Keratinocyte (primary cell): ENCODE measurements at regions not wholly inside any gene's neighbourhood (a gene's known extent, or its start where the extent isn't known, plus 50 kb on each side); places are given as distances from the start of the nearest gene placed in this dataset.
"Not testable (repeated sequence)": the region's sequence is repeated elsewhere in the genome, so short reads cannot be mapped to it uniquely, and the experiment has no call there.

ENCODE experiments used
- DNase-seq: peaks from one replicate; pipeline ENCODE4 v3.0.0-alpha.2; 2011; ENCODE audit warnings: low read depth, missing footprints, low spot score
- FAIRE-seq: peaks from 2 replicates; lab custom pipeline; 2011; peaks lifted over from hg19 to GRCh38; lab: Jason Lieb, UNC
- H2AFZ ChIP-seq: 2 replicates; pipeline ENCODE4 v1.6.0; 2012; ENCODE audit warnings: low read length, control low read depth, inconsistent platforms; ENCODE audit not compliant: control insufficient read depth
- H3K27ac ChIP-seq: 2 replicates; pipeline ENCODE4 v1.5.1; 2011; ENCODE audit warnings: low read length; ENCODE audit not compliant: control insufficient read depth, insufficient read depth
- H3K27me3 ChIP-seq: 3 replicates; pipeline ENCODE4 v1.6.0; 2011; ENCODE audit warnings: low read length; ENCODE audit not compliant: control insufficient read depth, insufficient read depth; ENCODE audit errors: extremely low read depth
- H3K36me3 ChIP-seq, 2 experiments: 2 replicates in 1 of 2; 3 replicates in 1 of 2; pipeline ENCODE4 v1.5.1; 2011; ENCODE audit warnings: low read length in 2 of 2, mild to moderate bottlenecking in 1 of 2; ENCODE audit not compliant: control insufficient read depth in 2 of 2, insufficient read depth in 2 of 2; ENCODE audit errors: extremely low read depth in 1 of 2
- H3K4me1 ChIP-seq: 3 replicates; pipeline ENCODE4 v1.5.1; 2011; ENCODE audit warnings: low read length; ENCODE audit not compliant: control insufficient read depth, insufficient read depth; ENCODE audit errors: extremely low read depth
- H3K4me2 ChIP-seq: 3 replicates; pipeline ENCODE4 v1.6.0; 2011; ENCODE audit warnings: low read depth, low read length; ENCODE audit not compliant: control insufficient read depth, insufficient read depth; ENCODE audit errors: extremely low read depth
- H3K4me3 ChIP-seq, 3 experiments: fragments of 200-600 bp in 1 of 3; sonication (generic) in 1 of 3; 2 replicates in 2 of 3; 3 replicates in 1 of 3; pipeline ENCODE4 v1.5.1; 2011 to 2016; ENCODE audit warnings: low read length in 3 of 3, mild to moderate bottlenecking in 3 of 3, control low read depth in 2 of 3, inconsistent platforms in 1 of 3, low read depth in 1 of 3, mixed read lengths in 1 of 3, mixed run types in 1 of 3, moderate library complexity in 1 of 3; ENCODE audit not compliant: control insufficient read depth in 2 of 3, insufficient read depth in 2 of 3; ENCODE audit errors: extremely low read depth in 1 of 3
- H3K79me2 ChIP-seq: 2 replicates; pipeline ENCODE4 v1.6.0; 2012; ENCODE audit warnings: low read length; ENCODE audit not compliant: control insufficient read depth, insufficient read depth
- H3K9ac ChIP-seq: 3 replicates; pipeline ENCODE4 v1.6.0; 2011; ENCODE audit warnings: low read length; ENCODE audit not compliant: control insufficient read depth, insufficient read depth; ENCODE audit errors: extremely low read depth
- H3K9me1 ChIP-seq: 3 replicates; pipeline ENCODE4 v1.6.0; 2011; ENCODE audit warnings: low read length; ENCODE audit not compliant: control insufficient read depth, insufficient read depth; ENCODE audit errors: extremely low read depth
- H3K9me3 ChIP-seq: 2 replicates; pipeline ENCODE4 v1.5.1; 2012; ENCODE audit warnings: low read depth, low read length; ENCODE audit not compliant: control insufficient read depth
- H4K20me1 ChIP-seq: 3 replicates; pipeline ENCODE4 v1.6.0; 2011; ENCODE audit warnings: low read length; ENCODE audit not compliant: control insufficient read depth, insufficient read depth; ENCODE audit errors: extremely low read depth
- dilution Hi-C: fragments of 300-500 bp; cut with MboI; formaldehyde crosslinking; loops from one replicate; pipeline ENCODE4 v1.7.0; 2020; ENCODE audit warnings: low sequenced_read_pairs; ENCODE audit not compliant: extremely low pct_ligation_motif_present

DNA sequence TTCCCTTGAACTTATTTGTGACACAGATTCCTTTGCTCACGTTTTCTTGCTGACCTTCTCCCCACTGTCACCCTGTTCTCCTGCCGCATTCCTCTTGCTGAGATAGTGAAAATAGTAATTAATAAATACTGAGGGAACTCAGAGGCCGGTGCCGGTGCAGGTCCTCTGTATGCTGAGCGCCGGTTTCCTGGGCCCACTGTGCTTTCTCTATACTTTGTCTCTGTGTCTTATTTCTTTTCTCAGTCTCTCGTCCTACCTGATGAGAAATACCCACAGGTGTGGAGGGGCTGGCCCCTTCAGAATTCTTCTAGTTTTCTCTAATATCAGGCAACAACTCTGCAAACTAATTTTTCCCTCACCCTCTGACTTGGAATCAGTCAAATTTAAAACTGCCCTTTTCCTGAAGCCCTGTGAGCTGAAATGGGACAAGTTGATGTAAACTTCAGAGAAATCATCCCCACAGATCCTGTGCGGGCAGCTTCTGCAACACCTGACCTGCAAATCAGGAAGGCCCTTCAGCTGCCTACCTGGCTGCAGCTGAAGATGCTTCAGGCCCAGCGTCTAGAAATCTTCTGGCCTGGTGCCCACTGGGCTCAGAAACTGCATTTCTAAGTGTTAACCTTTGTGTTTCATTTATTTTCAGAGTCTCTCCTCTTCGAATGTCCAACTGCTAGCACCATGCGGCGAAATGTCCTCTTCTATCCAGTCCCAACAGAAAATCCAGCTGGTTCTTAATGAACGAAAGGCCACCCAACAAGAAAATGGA lies 149.7 kb downstream of the TMEM121 start:
- H4K20me1 ChIP-seq, H3K9ac ChIP-seq, H3K4me2 ChIP-seq, H3K27ac ChIP-seq, H2AFZ ChIP-seq, H3K4me1 ChIP-seq, H3K36me3 ChIP-seq, DNase-seq, dilution Hi-C loops, H3K9me3 ChIP-seq, H3K79me2 ChIP-seq, FAIRE-seq, H3K27me3 ChIP-seq, H3K9me1 ChIP-seq, H3K4me3 ChIP-seq: not testable (repeated sequence)

DNA sequence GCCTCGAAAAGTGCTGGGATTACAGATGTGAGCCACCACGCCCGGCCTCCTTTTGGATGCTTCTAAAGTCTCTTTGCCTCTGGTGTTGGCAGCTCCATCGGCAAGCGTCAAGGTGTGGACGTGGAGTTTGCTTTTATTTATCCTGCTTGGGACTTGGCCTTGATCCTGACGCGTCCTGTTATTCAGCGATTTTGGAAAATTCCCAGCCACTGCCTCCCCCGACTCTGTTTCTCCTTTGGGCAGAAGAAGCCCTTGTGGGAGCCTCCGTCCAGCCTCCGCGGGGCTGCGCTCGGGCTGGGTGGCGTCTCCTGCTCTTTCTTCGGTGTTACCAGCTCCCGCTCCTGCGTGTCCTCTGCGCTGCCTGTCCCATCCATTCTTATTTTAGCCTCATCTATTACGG lies 151.7 kb downstream of the TMEM121 start:
- not testable (repeated sequence) for H3K9ac ChIP-seq

GRCh38 chr14:105678996-105679958 lies 152.9 kb downstream of the TMEM121 start:
- H2AFZ ChIP-seq, H3K9me1 ChIP-seq, DNase-seq, dilution Hi-C loops, H3K9me3 ChIP-seq, H3K36me3 ChIP-seq, H3K4me2 ChIP-seq, FAIRE-seq, H3K27me3 ChIP-seq, H3K9ac ChIP-seq, H3K4me3 ChIP-seq, H4K20me1 ChIP-seq, H3K4me1 ChIP-seq, H3K79me2 ChIP-seq, H3K27ac ChIP-seq: not testable (repeated sequence)

More for the DNA sequence above, 151.7 kb downstream of the TMEM121 start:
- H3K9me1 ChIP-seq, H3K36me3 ChIP-seq, H3K4me3 ChIP-seq, H3K79me2 ChIP-seq, H3K27ac ChIP-seq, H3K9me3 ChIP-seq, dilution Hi-C loops, DNase-seq, H3K4me2 ChIP-seq, H3K4me1 ChIP-seq, H2AFZ ChIP-seq, H3K27me3 ChIP-seq, H4K20me1 ChIP-seq, FAIRE-seq: not testable (repeated sequence)

DNA sequence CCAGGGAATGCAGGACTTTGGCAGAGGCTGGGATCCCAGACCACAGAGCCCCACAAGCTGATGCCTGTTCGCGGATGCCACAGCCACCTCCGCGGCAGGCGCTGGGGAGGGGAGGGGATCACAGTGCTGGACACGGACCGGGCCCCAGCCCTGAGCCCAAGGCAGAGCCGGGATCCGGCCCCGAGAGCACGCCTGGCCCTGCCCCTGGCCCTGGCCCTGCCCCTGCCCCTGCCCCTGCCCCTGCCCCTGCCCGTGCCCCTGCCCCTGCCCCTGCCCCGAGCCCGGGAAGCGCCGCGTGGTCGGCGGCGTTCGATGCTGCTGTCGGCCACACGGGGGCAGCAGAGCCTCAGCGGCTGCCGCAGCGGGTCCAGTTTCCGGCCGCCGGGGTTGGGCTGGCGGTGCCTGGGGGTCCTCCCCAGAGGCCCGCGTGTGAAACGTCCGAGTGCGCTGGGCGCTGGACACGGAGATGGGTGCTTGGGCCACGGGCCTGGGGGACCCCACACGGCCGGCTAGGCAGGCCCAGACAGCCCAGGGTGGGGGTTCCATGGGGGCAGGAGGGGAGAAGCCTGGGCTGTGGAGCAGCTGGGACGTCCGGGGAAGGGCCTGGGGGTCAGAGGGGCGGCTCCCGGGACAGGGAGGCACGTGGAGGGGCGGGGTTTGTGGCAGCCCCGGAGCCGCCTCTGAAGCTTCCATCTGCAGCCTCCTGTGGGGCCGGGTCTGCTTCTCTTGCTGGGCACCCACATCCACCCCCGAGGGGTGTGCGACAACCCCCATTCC lies 153.8 kb downstream of the TMEM121 start:
- H3K36me3 ChIP-seq, H3K4me3 ChIP-seq, H3K27me3 ChIP-seq, H3K4me1 ChIP-seq, H3K4me2 ChIP-seq, H3K9me1 ChIP-seq, H2AFZ ChIP-seq, H3K79me2 ChIP-seq, H3K9ac ChIP-seq, FAIRE-seq, H3K9me3 ChIP-seq, H3K27ac ChIP-seq, H4K20me1 ChIP-seq, DNase-seq, dilution Hi-C loops: not testable (repeated sequence)
